Brain microvascular endothelial cell (primary cell): ENCODE measurements at regions not wholly inside any gene's neighbourhood (a gene's known extent, or its start where the extent isn't known, plus 50 kb on each side); places are given as distances from the start of the nearest gene placed in this dataset.

Source experiments
- DNase-seq: peaks from one replicate; pipeline ENCODE4 v3.0.0-alpha.2; 2020
- H3K27ac ChIP-seq: fragments of 250-450 bp; sonication (Bioruptor Pico); 2 replicates; pipeline ENCODE4 v1.5.1; 2020; ENCODE audit warnings: mild to moderate bottlenecking, moderate library complexity
- H3K27me3 ChIP-seq: fragments of 250-450 bp; sonication (Bioruptor Pico); replicated peaks from 2 replicates; pipeline ENCODE4 v1.5.1; 2020; ENCODE audit warnings: mild to moderate bottlenecking
- H3K36me3 ChIP-seq: fragments of 250-450 bp; sonication (Bioruptor Pico); replicated peaks from 2 replicates; pipeline ENCODE4 v1.5.1; 2020; ENCODE audit warnings: mild to moderate bottlenecking
- H3K4me3 ChIP-seq: 2 replicates; pipeline ENCODE4 v1.5.1; 2011; ENCODE audit warnings: low read depth, mild to moderate bottlenecking, control low read depth, low read length, moderate library complexity
- CTCF ChIP-seq: IDR thresholded peaks from 2 replicates; pipeline ENCODE4 v1.5.1; 2011; ENCODE audit warnings: low read depth, mild to moderate bottlenecking, moderate library complexity, low read length, control low read depth, inconsistent platforms; ENCODE audit errors: missing control alignments
- in situ Hi-C: cut with HindIII; loops from 2 replicates; pipeline ENCODE4 v1.10.0; 2017; ENCODE audit warnings: low sequenced_read_pairs, low pct_ligation_motif_present

- Histone ChIP-seq H3K27me3 (no peaks in the 10 kb centered on the region), H3K36me3 (no peaks in the 10 kb centered on the region), H3K27ac (no peak overlapping the region), H3K4me3 (no peak overlapping the region)
- in situ Hi-C loops = no loop called here
- DNase-seq = no peak
- no peak for TF ChIP-seq CTCF
Observed at GRCh38 chr4:106615961-106616360, 247.4 kb upstream of the GIMD1 start.

- DNase-seq = no peak
- Histone ChIP-seq H3K27me3 (no peaks in the 10 kb centered on the region), H3K27ac (no peak overlapping the region), H3K36me3 (no peaks in the 10 kb centered on the region), H3K4me3 (no peak overlapping the region)
- TF ChIP-seq CTCF = no peak
- in situ Hi-C loops = no loop called here
Observed at GRCh38 chr4:106615410-106615945, 246.9 kb upstream of the GIMD1 start.

- Histone ChIP-seq H3K27ac (no peak overlapping the region), H3K4me3 (no peak overlapping the region), H3K27me3 (no peaks in the 10 kb centered on the region), H3K36me3 (no peaks in the 10 kb centered on the region)
- TF ChIP-seq CTCF = no peak
- in situ Hi-C loops = no loop called here
- no peak for DNase-seq
Observed at GRCh38 chr4:106614441-106614840, 245.9 kb upstream of the GIMD1 start.

DNA sequence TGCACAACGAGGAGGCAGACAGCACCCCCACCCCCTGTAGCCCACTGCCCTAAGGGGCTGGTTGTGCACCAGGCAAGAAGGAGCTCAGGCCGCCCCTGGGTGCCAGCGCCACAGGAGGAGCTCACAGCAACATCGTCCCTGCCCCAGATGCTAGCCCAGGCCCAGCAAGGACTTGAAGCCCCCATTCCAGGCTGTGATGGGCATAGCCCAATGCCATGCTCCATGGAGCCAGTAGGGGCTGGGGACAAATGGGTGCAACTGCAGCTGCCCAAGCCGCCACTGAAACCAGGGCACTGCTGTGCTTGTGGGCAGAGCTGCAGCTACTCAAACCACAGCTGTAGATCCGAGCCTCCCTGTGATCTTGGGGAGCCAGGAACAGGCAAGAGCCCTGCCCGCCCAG is 241.3 kb upstream of the GIMD1 start:
- DNase-seq = no peak
- Histone ChIP-seq H3K27ac (no peak overlapping the region), H3K36me3 (no peaks in the 10 kb centered on the region), H3K4me3 (no peak overlapping the region), H3K27me3 (no peaks in the 10 kb centered on the region)
- in situ Hi-C loops = no loop called here
- no peak for TF ChIP-seq CTCF

GRCh38 chr4:106607558-106607957 is 239.0 kb upstream of the GIMD1 start:
- Histone ChIP-seq H3K27ac (no peak overlapping the region), H3K36me3 (no peaks in the 10 kb centered on the region), H3K4me3 (no peak overlapping the region), H3K27me3 (no peaks in the 10 kb centered on the region)
- no peak for DNase-seq
- in situ Hi-C loops = no loop called here
- TF ChIP-seq CTCF = no peak

DNA sequence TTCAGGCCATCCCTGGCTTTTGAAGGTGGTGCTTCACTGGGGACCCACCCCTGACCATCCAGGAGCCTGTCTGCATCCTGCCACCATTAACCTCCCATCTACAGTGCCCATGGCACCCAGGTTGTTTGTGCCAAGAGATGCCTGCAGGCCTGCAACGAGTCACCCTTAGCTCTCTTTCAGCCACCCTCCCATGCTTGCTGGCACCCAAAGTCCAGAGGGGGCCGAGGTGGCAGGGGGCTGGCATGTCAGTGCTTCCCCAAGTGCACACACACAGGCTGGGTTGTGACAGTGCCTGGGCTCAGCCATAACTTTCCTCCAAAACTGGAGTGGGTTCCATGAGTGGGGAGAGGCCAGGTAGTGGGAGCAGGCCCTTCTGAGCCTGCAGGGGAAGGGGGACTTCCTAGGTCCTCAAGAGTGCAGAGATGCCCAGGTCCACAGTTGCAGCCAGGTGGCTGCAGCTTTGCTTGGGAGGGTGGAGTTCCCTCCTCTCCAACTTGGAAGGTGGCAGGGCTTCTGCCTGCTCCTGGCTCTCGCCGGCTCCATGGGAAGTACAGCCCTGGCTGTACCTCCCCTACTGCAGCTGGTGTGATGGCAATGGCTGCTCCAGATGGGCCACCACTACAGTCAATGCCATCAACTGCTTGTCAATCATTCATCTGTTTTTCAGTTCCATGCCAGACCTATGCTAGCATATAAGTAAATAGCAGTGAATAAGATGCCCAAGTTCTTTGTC is 235.9 kb upstream of the GIMD1 start:
- Histone ChIP-seq H3K27me3 (no peaks in the 10 kb centered on the region), H3K27ac (no peak overlapping the region), H3K36me3 (no peaks in the 10 kb centered on the region), H3K4me3 (no peak overlapping the region)
- no peak for TF ChIP-seq CTCF
- no peak for DNase-seq
- in situ Hi-C loops = no loop called here
